HG03045 (cell line): ENCODE measurements at regions not wholly inside any gene's neighbourhood (a gene's known extent, or its start where the extent isn't known, plus 50 kb on each side); places are given as distances from the start of the nearest gene placed in this dataset.
A peak's percentile ranks its signal among the peaks of the same experiment; 100 is the strongest.

Experiments
- ATAC-seq: cut with Tn5 transposase; IDR thresholded peaks from one replicate; pipeline ENCODE4 v1.9.1; 2021; ENCODE audit warnings: mild to moderate bottlenecking, moderate library complexity; ENCODE audit not compliant: unreplicated experiment

- no peak for ATAC-seq
Measured at GRCh38 chr5:143567583-143568504, 164.4 kb upstream of the NR3C1 start.

GRCh38 chr5:143566139-143566538, 162.7 kb upstream of the NR3C1 start:
- ATAC-seq, result no peak

- peak; percentile 98 for ATAC-seq
Measured at GRCh38 chr5:143564417-143564816, 160.9 kb upstream of the NR3C1 start.

GRCh38 chr5:143562935-143563334, 159.4 kb upstream of the NR3C1 start:
- ATAC-seq, result no peak

- ATAC-seq, result no peak
Measured at GRCh38 chr5:143561219-143561618, 157.7 kb upstream of the NR3C1 start.

- ATAC-seq, result no peak
Measured at GRCh38 chr5:143560378-143560777, 156.9 kb upstream of the NR3C1 start.

GRCh38 chr5:143559586-143560109, 156.2 kb upstream of the NR3C1 start:
- ATAC-seq, result no peak

GRCh38 chr5:143558048-143558447, 154.6 kb upstream of the NR3C1 start:
- no peak for ATAC-seq

- no peak for ATAC-seq
Measured at GRCh38 chr5:143557061-143557818, 153.8 kb upstream of the NR3C1 start.

- no peak for ATAC-seq
Measured at GRCh38 chr5:143554918-143555477, 151.5 kb upstream of the NR3C1 start.

- no peak for ATAC-seq
Measured at GRCh38 chr5:143554187-143554717, 150.8 kb upstream of the NR3C1 start.

- ATAC-seq, result no peak
Measured at GRCh38 chr5:143552680-143553079, 149.2 kb upstream of the NR3C1 start.

- no peak for ATAC-seq
Measured at GRCh38 chr5:143551820-143552251, 148.3 kb upstream of the NR3C1 start.

GRCh38 chr5:143550986-143551630, 147.6 kb upstream of the NR3C1 start:
- ATAC-seq, result no peak

- no peak for ATAC-seq
Measured at GRCh38 chr5:143547342-143547741, 143.9 kb upstream of the NR3C1 start.

- no peak for ATAC-seq
Measured at GRCh38 chr5:143546394-143546793, 142.9 kb upstream of the NR3C1 start.

GRCh38 chr5:143544606-143545005, 141.1 kb upstream of the NR3C1 start:
- no peak for ATAC-seq

GRCh38 chr5:143543358-143544255, 140.1 kb upstream of the NR3C1 start:
- no peak for ATAC-seq

- ATAC-seq, result no peak
Measured at GRCh38 chr5:143542798-143543144, 139.3 kb upstream of the NR3C1 start.
